ENCODE measurements at regions not wholly inside any gene's neighbourhood (a gene's known extent, or its start where the extent isn't known, plus 50 kb on each side); places are given as distances from the start of the nearest gene placed in this dataset. TPM values are rescaled to one million over a fixed set of nuclear protein-coding genes. Genes with fewer than 3 reads are reported as not detected.

Small RNAs in the stretch of these regions (small RNA-seq; reads per million reads assigned to genes)
- gene RNU1-33P, result not detected
